CMK (cell line): ENCODE measurements at regions not wholly inside any gene's neighbourhood (a gene's known extent, or its start where the extent isn't known, plus 50 kb on each side); places are given as distances from the start of the nearest gene placed in this dataset.
"Not testable (repeated sequence)": the region's sequence is repeated elsewhere in the genome, so short reads cannot be mapped to it uniquely, and the experiment has no call there.

Experiments
- DNase-seq: peaks from one replicate; pipeline ENCODE4 v3.0.0-alpha.2; 2010; ENCODE audit warnings: low read depth

DNA sequence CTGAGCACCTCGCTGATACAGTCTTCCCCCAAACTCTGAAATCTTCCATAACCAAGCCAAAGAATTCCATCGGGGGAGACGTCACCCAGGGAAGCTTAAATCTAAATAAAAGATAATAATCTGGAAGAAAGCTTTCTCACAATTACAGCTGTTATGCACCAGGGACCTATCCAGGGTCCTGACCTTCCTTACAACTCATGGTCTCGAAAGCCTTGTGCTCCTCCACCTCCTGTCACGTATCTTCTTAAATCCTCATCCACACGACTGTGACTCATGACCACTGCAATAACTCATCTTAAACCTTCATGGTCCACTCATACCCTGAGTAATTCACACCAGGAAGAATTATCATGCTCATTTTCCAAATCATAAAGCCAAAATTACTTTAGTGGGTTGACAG lies 166.8 kb upstream of the FRG1 start:
- no peak for DNase-seq

DNA sequence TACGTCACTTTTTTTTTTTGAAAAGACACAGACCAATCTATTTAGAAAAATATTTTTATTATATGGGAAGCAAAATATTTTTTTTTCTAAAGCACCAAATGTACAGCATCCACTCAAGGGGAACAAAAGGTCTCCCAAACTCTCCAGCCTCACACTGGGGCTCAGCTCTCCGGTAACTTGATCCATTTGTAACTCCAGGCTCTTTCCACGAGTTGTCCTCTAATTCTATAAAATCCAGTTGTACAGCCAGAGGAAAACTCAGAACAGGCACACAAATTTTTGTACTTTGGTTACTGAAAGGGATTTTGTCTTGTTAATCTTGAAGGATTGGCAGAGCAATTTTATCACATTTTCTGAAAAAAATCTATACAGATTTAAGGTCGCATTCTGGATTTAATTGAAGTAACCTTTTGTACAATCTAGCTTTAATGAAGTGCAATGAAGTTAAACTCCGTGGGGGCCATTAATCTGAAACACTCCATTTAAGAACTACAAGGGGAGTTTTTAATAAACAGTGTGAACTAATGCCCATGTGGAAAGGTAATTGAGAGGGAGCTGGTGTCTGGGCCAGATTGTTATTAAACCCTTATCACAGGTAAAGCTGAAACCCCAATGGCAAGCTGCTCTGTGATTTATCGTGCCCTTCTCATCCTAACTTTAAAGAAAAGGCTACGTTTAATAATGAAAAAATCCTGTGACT lies 161.2 kb upstream of the FRG1 start:
- DNase-seq: no peak

DNA sequence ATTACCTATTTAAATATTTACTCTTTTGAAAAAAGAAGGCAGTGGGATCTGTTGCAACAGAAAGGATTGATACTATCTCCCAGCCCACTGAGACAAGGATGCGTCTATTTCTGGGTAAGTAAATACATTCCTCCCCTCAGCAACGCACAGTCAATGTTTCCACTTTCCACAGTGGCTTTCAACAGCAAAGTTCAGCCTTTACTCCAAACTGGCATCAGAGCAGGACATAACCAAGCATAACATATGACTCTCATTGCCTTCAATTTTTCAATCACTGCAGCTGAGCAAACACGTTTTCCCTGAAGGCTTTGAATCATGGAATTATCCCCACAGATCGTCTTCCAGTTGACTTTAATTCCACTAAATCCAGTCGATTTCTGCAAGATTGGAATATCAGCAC lies 160.3 kb upstream of the FRG1 start:
- DNase-seq: no peak

- no peak for DNase-seq
Observed at GRCh38 chr4:189784651-189785050, 156.0 kb upstream of the FRG1 start.

DNA sequence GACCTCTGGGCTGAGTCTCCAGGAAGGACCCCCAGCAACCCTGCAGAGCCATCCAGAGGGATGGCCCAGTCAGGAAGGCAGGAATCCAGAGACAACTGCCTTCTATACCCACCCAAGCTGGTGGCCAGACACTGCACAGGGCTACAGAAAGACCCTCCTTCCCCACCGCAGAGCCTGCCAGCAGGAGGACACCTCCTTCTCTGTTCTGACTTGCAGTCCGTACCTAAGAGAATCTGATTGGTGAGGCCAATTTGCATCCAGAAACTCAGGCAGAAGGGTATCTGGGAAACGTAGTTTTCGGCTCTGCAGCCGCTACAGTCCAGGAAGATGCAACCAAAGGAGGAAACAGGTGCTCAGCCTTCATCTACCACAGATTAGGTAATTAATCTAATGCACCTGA lies 155.4 kb upstream of the FRG1 start:
- DNase-seq: no peak

- no peak for DNase-seq
Observed at GRCh38 chr4:189786447-189786846, 154.2 kb upstream of the FRG1 start.

- no peak for DNase-seq
Observed at GRCh38 chr4:189787216-189788031, 153.2 kb upstream of the FRG1 start.

DNA sequence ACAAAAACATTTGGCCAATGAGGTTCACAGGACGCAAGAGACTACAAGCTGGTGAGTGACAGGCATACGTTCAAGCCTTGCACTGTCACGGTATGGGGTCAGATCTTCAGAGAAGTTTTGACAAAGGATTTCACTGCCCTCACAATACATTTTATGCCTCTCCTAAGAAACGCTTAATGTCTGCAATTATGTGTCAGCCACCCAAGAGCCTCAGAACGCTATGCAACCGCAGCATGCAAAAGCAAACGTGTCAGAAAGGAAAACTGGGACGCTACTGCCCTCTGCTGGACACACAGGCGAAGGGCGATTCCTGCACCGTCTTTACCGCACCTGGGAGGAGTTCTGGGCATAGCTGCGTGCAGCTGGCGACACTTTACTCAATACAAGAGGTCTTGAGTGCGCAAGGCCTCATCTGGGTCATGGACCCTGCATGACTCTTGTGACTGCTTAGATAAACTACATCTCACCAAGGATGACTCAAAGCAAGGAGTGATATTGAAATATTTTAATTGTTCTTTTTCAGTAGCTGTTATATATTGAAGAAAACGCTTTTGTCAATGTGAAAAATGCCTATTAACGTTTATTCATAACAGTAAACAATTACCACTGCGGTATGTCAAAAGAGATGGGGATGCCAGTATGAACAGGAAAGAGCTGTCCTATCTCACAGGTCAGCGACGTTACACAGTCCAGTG lies 147.6 kb upstream of the FRG1 start:
- DNase-seq: peak; percentile 25

DNA sequence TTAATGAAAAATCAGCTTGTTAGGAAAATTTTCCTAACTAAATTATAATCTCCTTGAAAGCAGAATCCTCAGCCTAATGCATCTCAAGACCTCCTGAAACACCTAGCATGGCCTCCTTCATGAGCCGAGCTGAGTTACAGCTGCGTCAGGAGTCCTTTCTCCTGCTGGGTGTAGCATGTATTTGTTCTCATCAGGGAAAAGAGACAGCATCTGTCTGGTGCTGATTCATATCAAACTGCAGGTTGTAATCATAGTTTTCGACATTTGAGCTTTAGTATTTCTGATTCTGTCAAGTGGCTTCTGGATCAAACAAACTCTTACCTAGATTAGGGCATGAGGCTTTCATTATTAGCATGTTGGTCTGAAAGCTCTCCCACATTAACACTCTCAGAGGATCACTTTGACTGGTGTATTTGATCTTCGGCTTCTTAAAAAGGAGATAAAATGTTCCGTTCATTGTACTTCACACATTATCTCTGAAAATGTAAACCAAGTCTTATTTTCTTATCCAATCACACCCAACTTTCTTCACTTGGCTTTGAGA lies 140.1 kb upstream of the FRG1 start:
- DNase-seq: no peak

GRCh38 chr4:189802884-189803283 lies 137.8 kb upstream of the FRG1 start:
- DNase-seq: no peak

DNA sequence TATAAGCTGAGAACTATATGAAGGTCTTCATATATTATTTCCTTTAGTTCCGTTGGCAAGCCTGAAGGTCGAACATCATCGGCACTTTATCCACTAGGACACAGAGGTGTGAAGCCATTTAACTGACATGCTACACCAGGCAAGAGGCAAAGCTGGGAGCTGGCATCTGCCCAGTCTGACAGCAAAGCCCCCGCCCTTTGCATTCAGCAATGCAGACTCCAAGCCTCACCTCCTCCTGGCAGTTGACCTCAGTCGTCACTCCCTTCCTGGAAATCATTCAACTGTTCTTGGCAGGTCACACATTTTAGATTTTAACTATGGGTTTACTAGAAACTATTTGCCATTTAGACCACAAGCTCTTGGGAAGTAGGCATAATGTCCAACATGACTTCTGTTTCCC lies 135.8 kb upstream of the FRG1 start:
- no peak for DNase-seq

GRCh38 chr4:189806506-189806905 lies 134.2 kb upstream of the FRG1 start:
- DNase-seq: no peak

GRCh38 chr4:189807031-189807430 lies 133.6 kb upstream of the FRG1 start:
- no peak for DNase-seq

- DNase-seq: no peak
Observed at GRCh38 chr4:189809241-189809735, 131.4 kb upstream of the FRG1 start.

DNA sequence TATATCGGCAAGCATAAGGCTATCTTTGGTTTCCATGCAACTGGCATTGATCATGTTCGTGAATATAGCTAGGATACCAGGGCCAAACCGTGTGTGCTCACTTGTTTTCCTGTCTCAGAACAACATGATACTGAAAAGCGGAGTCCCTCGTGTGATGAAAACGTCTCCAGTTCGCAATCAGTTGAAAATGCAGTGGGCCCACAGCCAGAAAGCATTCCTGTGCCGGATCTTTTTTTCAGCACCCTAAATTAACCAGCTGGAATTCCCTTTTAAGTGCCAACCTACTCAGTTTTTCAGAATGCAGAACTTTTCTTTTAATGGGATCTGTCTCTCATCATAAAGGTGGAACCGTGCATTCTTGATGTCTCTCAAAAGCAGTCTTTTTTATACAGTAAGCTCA lies 130.8 kb upstream of the FRG1 start:
- DNase-seq: no peak

- DNase-seq: not testable (repeated sequence)
Observed at GRCh38 chr4:189810318-189811181, 130.1 kb upstream of the FRG1 start.

GRCh38 chr4:189815404-189816192 lies 125.1 kb upstream of the FRG1 start:
- no peak for DNase-seq

DNA sequence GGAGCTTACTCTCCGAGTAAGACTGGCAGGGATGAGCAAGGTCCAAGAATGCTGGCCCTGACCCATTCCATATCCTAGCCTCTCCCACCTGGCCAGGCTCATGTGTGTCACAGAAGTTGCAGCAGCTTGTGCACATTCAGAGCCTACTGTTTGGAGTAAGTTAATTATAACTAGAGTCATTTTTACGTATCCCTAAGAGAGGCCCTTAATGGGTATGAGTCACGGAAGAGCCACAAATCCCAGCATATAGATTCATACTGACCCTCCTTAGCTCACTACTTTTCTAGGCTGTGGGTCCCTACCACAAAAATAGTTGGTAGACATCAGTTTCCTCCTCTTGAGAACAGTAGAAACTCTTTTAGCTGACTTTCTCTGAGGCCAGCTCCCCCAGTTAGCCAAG lies 118.3 kb upstream of the FRG1 start:
- DNase-seq: no peak

GRCh38 chr4:189823591-189823990 lies 117.1 kb upstream of the FRG1 start:
- no peak for DNase-seq

- no peak for DNase-seq
Observed at GRCh38 chr4:189825466-189825865, 115.2 kb upstream of the FRG1 start.

- DNase-seq: no peak
Observed at GRCh38 chr4:189826657-189827056, 114.0 kb upstream of the FRG1 start.
